Neural progenitor cell (in vitro differentiated cells): ENCODE measurements at regions not wholly inside any gene's neighbourhood (a gene's known extent, or its start where the extent isn't known, plus 50 kb on each side); places are given as distances from the start of the nearest gene placed in this dataset.
"Not testable (repeated sequence)": the region's sequence is repeated elsewhere in the genome, so short reads cannot be mapped to it uniquely, and the experiment has no call there.

Experiments used
- DNase-seq: peaks from one replicate; pipeline ENCODE4 v3.0.0-alpha.2; 2016; ENCODE audit warnings: low spot score
- H2AFZ ChIP-seq: fragments of 200-600 bp; sonication (generic); replicated peaks from 2 replicates; pipeline ENCODE4 v1.6.1; 2016; ENCODE audit warnings: antibody characterized with exemption
- H3F3A ChIP-seq: fragments of 200-600 bp; sonication (generic); 2 replicates; pipeline ENCODE4 v1.6.1; 2016; ENCODE audit warnings: antibody characterized with exemption, low read depth
- H3K27ac ChIP-seq: fragments of 200-600 bp; sonication (generic); 2 replicates; pipeline ENCODE4 v1.5.1; 2016; ENCODE audit warnings: mild to moderate bottlenecking
- H3K27me3 ChIP-seq: fragments of 200-600 bp; sonication (generic); 2 replicates; pipeline ENCODE4 v1.6.1; 2016; ENCODE audit warnings: mild to moderate bottlenecking, moderate library complexity
- H3K36me3 ChIP-seq: fragments of 200-600 bp; sonication (generic); 2 replicates; pipeline ENCODE4 v1.5.1; 2016
- H3K4me1 ChIP-seq: fragments of 200-600 bp; sonication (generic); 2 replicates; pipeline ENCODE4 v1.6.1; 2016; ENCODE audit warnings: mixed run types
- H3K4me2 ChIP-seq: fragments of 200-600 bp; sonication (generic); 2 replicates; pipeline ENCODE4 v1.6.1; 2016
- H3K4me3 ChIP-seq: fragments of 200-600 bp; sonication (generic); 2 replicates; pipeline ENCODE4 v1.5.1; 2016
- H3K79me2 ChIP-seq: fragments of 200-600 bp; sonication (generic); 2 replicates; pipeline ENCODE4 v1.6.1; 2016; ENCODE audit warnings: low read depth
- H3K9ac ChIP-seq: fragments of 200-600 bp; sonication (generic); 2 replicates; pipeline ENCODE4 v1.6.1; 2016
- H3K9me3 ChIP-seq: fragments of 200-600 bp; sonication (generic); 2 replicates; pipeline ENCODE4 v1.5.1; 2016; ENCODE audit warnings: low read depth
- H4K20me1 ChIP-seq: fragments of 200-600 bp; sonication (generic); 2 replicates; pipeline ENCODE4 v1.6.1; 2016; ENCODE audit warnings: low read depth
- H3K27ac Mint-ChIP-seq: 3 replicates; pipeline ENCODE4 v1.8.0; 2021; ENCODE audit warnings: mixed read lengths
- H3K27me3 Mint-ChIP-seq: 2 replicates; pipeline ENCODE4 v1.8.0; 2022; ENCODE audit warnings: low read depth, mild to moderate bottlenecking, inconsistent platforms, moderate library complexity, mixed read lengths; ENCODE audit not compliant: insufficient read depth
- H3K36me3 Mint-ChIP-seq: 3 replicates; pipeline ENCODE4 v1.8.0; 2021; ENCODE audit warnings: mixed read lengths
- H3K4me1 Mint-ChIP-seq: 3 replicates; pipeline ENCODE4 v1.8.0; 2021; ENCODE audit warnings: mixed read lengths
- H3K4me3 Mint-ChIP-seq: 3 replicates; pipeline ENCODE4 v1.8.0; 2021; ENCODE audit warnings: mild to moderate bottlenecking, moderate library complexity, mixed read lengths
- H3K9me3 Mint-ChIP-seq: 3 replicates; pipeline ENCODE4 v1.8.0; 2020; ENCODE audit warnings: mixed read lengths

- peaks cover 12% of the 10 kb centered on the region for H3K27me3 Mint-ChIP-seq
- not testable (repeated sequence) for H3K36me3 Mint-ChIP-seq
Observed at GRCh38 chr15:20243486-20244240, 297.9 kb downstream of the GOLGA6L6 start.

GRCh38 chr15:20240366-20240917, 301.2 kb downstream of the GOLGA6L6 start:
- not testable (repeated sequence) for H3K27ac Mint-ChIP-seq, H3K4me3 ChIP-seq, H3K4me3 Mint-ChIP-seq, H3K9me3 Mint-ChIP-seq, H3K9ac ChIP-seq, H3K4me1 Mint-ChIP-seq, H3K79me2 ChIP-seq, H3F3A ChIP-seq, DNase-seq, H2AFZ ChIP-seq, H3K4me2 ChIP-seq, H3K4me1 ChIP-seq, H3K36me3 ChIP-seq, H3K27ac ChIP-seq, H4K20me1 ChIP-seq, H3K27me3 ChIP-seq, H3K36me3 Mint-ChIP-seq
- H3K27me3 Mint-ChIP-seq = peaks cover 12% of the 10 kb centered on the region
- H3K9me3 ChIP-seq = peaks cover 84% of the 10 kb centered on the region

More at GRCh38 chr15:20243486-20244240, 297.9 kb downstream of the GOLGA6L6 start:
- not testable (repeated sequence) for H3F3A ChIP-seq, H3K4me2 ChIP-seq, H2AFZ ChIP-seq, H3K27ac ChIP-seq, DNase-seq, H3K4me1 ChIP-seq, H3K27ac Mint-ChIP-seq, H4K20me1 ChIP-seq, H3K27me3 ChIP-seq, H3K4me1 Mint-ChIP-seq, H3K36me3 ChIP-seq, H3K79me2 ChIP-seq, H3K9ac ChIP-seq, H3K4me3 Mint-ChIP-seq, H3K4me3 ChIP-seq
- peaks cover 69% of the 10 kb centered on the region for H3K9me3 ChIP-seq
- H3K9me3 Mint-ChIP-seq = peaks cover 17% of the 10 kb centered on the region

- H3K4me1 Mint-ChIP-seq, H3K9ac ChIP-seq, H3F3A ChIP-seq, H3K4me2 ChIP-seq, H3K79me2 ChIP-seq, H4K20me1 ChIP-seq, H3K27ac ChIP-seq, H3K36me3 ChIP-seq, H3K4me3 ChIP-seq, H2AFZ ChIP-seq, H3K27me3 Mint-ChIP-seq, H3K4me3 Mint-ChIP-seq, H3K4me1 ChIP-seq, H3K36me3 Mint-ChIP-seq, H3K27ac Mint-ChIP-seq, H3K27me3 ChIP-seq, DNase-seq: not testable (repeated sequence)
- H3K9me3 Mint-ChIP-seq = peaks cover 20% of the 10 kb centered on the region
- H3K9me3 ChIP-seq = peaks cover 86% of the 10 kb centered on the region
Observed at GRCh38 chr15:20239186-20239585, 302.4 kb downstream of the GOLGA6L6 start.

GRCh38 chr15:20237256-20238020, 304.2 kb downstream of the GOLGA6L6 start:
- not testable (repeated sequence) for H3K4me1 Mint-ChIP-seq

GRCh38 chr15:20235728-20236127, 305.9 kb downstream of the GOLGA6L6 start:
- not testable (repeated sequence) for DNase-seq, H3K36me3 Mint-ChIP-seq, H4K20me1 ChIP-seq, H3F3A ChIP-seq, H3K9ac ChIP-seq, H2AFZ ChIP-seq, H3K4me3 ChIP-seq, H3K27ac Mint-ChIP-seq, H3K36me3 ChIP-seq, H3K4me2 ChIP-seq, H3K4me1 ChIP-seq, H3K4me3 Mint-ChIP-seq, H3K79me2 ChIP-seq, H3K27me3 ChIP-seq, H3K4me1 Mint-ChIP-seq, H3K27ac ChIP-seq, H3K27me3 Mint-ChIP-seq
- peaks cover 16% of the 10 kb centered on the region for H3K9me3 Mint-ChIP-seq
- peaks cover 75% of the 10 kb centered on the region for H3K9me3 ChIP-seq

More at GRCh38 chr15:20237256-20238020, 304.2 kb downstream of the GOLGA6L6 start:
- H3K9me3 Mint-ChIP-seq = peaks cover 25% of the 10 kb centered on the region
- not testable (repeated sequence) for H3K79me2 ChIP-seq, H3K9ac ChIP-seq, H3K27me3 ChIP-seq, H3K27ac Mint-ChIP-seq, H3K36me3 Mint-ChIP-seq, H3K4me2 ChIP-seq, H3F3A ChIP-seq, H3K4me3 ChIP-seq, H3K27ac ChIP-seq, H3K36me3 ChIP-seq, H2AFZ ChIP-seq, H4K20me1 ChIP-seq, DNase-seq, H3K27me3 Mint-ChIP-seq, H3K4me1 ChIP-seq, H3K4me3 Mint-ChIP-seq
- peaks cover 76% of the 10 kb centered on the region for H3K9me3 ChIP-seq

- not testable (repeated sequence) for H3K79me2 ChIP-seq, H3K27me3 ChIP-seq, H3K4me2 ChIP-seq, H3K36me3 Mint-ChIP-seq, H3K4me1 Mint-ChIP-seq, H3K4me3 Mint-ChIP-seq, DNase-seq, H3K4me1 ChIP-seq, H3K36me3 ChIP-seq, H2AFZ ChIP-seq, H3F3A ChIP-seq, H3K4me3 ChIP-seq, H3K27ac ChIP-seq, H3K27me3 Mint-ChIP-seq, H3K27ac Mint-ChIP-seq, H3K9ac ChIP-seq, H4K20me1 ChIP-seq
- peaks cover 71% of the 10 kb centered on the region for H3K9me3 ChIP-seq
- H3K9me3 Mint-ChIP-seq = peaks cover 30% of the 10 kb centered on the region
Observed at GRCh38 chr15:20234006-20234540, 307.5 kb downstream of the GOLGA6L6 start.

GRCh38 chr15:20232457-20232856, 309.1 kb downstream of the GOLGA6L6 start:
- not testable (repeated sequence) for H3K27me3 ChIP-seq, H3K27ac Mint-ChIP-seq, H3K4me3 Mint-ChIP-seq, H3K27me3 Mint-ChIP-seq, H3K36me3 Mint-ChIP-seq, H3K36me3 ChIP-seq, H2AFZ ChIP-seq, H3K4me1 Mint-ChIP-seq, DNase-seq, H3K4me1 ChIP-seq, H3K9ac ChIP-seq, H3K79me2 ChIP-seq, H3K4me3 ChIP-seq, H3K27ac ChIP-seq, H4K20me1 ChIP-seq, H3K4me2 ChIP-seq, H3F3A ChIP-seq
- H3K9me3 ChIP-seq = peaks cover 70% of the 10 kb centered on the region
- peaks cover 38% of the 10 kb centered on the region for H3K9me3 Mint-ChIP-seq
